Activated CD8-positive, alpha-beta memory T cell treated with anti-CD3 and anti-CD28 coated beads, Interleukin-2, amount 50 U/mL, for 48 hours (primary cell): ENCODE measurements at regions not wholly inside any gene's neighbourhood (a gene's known extent, or its start where the extent isn't known, plus 50 kb on each side); places are given as distances from the start of the nearest gene placed in this dataset.
"Not testable (repeated sequence)": the region's sequence is repeated elsewhere in the genome, so short reads cannot be mapped to it uniquely, and the experiment has no call there.

Source experiments
- DNase-seq: peaks from one replicate; pipeline ENCODE4 v3.0.0-alpha.2; 2020

DNA sequence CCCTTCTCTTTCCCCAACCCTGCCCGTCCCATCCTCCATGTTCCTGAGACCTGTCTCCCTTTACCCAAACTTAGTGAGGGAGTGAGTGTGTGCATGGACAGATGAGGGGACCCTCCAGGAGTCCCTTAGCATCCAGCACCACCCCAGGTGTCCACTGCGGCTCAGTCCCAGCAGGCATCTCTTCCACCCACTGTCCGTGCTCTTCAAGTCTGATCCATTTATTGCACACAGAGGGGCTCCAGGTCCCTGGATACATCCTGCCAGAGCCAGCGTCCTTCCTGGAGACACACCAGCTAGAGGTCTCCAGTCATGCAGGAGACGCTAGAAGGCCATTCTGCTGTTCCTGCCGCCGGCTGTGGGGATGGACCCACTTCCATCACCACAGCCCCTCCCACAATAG is 239.2 kb downstream of the ADGRD1 start:
- DNase-seq = no peak

GRCh38 chr12:131194166-131194565 is 240.5 kb downstream of the ADGRD1 start:
- DNase-seq = no peak

- no peak for DNase-seq
Observed at GRCh38 chr12:131195796-131196195, 242.1 kb downstream of the ADGRD1 start.

GRCh38 chr12:131196220-131196619 is 242.5 kb downstream of the ADGRD1 start:
- no peak for DNase-seq

- no peak for DNase-seq
Observed at GRCh38 chr12:131197490-131197889, 243.8 kb downstream of the ADGRD1 start.

- DNase-seq = no peak
Observed at GRCh38 chr12:131199221-131199620, 245.5 kb downstream of the ADGRD1 start.

- not testable (repeated sequence) for DNase-seq
Observed at GRCh38 chr12:131201912-131202311, 248.2 kb downstream of the ADGRD1 start.

DNA sequence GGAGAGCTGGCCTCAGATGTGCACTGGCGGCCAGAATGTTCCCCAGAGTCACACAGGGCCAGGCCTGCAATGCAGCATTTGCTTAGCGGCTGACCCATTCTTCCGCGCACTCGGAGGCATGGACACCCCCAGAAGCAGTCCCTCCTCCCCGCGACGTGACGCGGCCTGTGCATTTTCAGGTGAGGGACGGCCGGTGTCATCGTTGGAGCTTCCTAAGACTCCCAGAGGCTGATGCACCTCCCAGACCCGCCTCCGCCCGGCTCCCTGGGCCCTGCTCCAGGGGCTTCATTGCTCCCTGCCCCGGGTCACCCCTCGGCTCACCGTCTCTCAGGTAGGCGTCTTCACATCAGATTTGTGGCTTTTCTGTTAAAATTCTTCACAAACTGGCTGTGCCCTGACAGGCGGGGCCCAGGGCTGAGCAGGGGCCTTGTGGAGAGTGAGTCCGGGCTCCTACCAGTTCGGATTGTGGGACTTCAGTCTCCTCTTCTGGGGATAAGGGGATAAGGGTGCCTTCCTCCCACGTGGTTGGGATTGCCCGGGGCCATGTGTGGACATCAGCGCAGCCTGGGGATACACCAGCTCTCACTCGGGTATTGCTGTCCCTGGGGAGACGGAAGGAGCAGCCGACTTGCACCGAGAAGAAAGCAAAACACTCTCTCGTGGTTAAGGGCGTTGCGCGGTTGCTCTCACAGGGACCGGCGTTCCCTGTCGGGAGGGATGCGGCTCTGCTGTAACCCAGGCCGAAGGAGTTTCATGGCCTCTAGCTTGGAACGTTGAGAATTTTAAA is 249.1 kb downstream of the ADGRD1 start:
- DNase-seq = no peak

GRCh38 chr12:131203666-131204415 is 250.1 kb downstream of the ADGRD1 start:
- no peak for DNase-seq

DNA sequence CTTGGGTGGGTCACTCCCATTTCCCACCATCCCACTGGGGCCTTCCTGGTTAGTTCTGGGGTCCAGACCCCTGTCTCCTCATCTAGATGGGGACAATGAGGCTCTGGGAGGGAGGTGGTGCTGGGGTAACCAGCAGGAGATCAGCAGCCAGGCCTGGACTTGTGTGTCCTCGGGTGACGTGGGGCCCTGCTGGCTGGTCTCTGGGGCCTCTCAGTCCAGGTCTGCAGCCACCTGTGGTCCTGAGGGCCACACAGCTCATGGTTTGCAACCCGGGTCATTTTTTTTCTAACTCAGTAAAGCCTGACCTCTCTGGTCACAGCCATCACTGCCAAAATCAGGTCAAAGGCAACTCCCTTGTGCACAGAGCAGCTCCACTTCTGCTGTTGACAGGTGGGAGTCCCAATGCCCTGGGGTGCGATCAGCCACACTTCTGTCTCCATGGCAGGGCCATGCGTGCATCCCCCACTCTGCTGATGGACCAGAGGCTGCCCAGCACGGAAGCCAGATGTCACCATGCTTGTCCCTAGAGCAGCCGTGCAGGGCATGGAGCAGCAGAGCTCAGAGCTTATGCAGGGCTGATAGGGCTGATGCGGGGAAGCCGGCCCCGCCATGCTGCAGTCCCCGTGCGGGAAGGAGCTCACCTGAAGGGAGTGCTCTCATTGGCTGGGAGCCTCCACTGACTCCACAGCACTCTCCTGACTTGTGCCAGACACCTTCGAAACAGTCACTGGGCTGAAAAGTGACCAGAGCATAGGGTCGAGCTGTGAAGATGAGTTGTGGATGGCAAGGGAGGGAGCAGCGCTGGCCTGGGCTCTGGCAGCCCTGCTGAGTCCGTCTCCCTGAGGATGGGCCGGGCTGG is 250.9 kb downstream of the ADGRD1 start:
- DNase-seq = no peak

DNA sequence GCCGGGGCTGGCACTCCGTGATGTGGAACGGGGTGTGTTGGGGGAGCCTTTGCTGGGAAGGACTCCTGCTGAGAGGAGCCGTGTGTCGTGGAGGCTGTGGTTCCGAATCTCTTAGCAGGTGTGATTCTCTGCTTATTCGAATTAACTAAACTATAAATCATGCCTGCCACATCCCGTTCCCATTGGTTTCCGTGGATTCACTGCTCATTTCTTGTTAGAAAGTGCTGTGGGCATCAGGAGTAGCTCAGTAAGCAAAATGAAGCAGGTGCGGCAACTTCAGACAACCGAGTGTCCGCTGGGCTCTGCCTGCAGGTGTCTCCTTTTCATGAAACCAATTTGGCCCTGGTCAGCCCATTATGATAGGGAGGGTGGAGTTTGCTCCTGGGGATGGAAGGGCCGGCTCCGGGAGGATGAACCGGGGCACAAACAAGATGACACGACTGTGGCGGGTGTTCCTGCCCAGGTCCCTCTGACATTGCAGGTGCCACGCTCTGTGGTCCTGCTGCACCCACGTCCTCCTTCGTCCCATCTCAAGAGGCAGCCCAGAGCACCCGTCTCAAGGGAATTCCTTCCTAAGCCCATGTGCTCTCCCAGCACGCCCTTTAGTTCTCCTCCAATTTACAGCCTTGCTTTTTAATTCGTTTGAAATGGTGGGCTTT is 251.7 kb downstream of the ADGRD1 start:
- not testable (repeated sequence) for DNase-seq

DNA sequence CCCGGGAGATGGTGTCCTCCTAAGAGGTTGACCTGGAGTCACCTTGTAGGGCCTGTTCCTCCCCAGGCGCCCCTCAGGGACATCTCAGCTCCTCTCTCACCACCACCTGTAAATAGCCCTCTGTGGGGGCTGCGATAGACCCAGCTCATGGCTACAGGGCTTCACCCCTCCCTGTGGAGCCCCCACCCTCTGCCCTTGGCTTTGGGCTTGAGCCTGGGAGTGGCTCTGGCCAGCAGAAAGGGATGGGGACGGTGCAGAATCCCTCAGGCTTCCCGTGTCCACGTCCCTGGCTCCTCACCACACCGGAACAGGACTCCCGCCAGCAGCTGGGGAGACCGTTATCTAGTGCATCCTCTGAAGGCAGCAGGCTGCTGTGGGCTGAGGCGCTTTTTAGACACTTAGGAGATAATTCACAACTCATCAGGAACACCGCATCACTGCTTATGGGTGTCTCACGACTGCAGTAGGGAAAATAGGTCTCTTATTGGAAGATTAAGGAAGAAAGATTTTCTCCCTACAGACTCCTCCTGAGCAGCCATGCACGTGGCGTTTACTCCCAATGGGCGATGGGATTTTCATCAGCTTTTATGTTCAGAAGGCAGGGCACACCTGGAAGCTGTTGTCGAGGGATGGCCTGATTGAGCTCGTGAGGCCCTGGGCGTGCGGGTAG is 253.1 kb downstream of the ADGRD1 start:
- not testable (repeated sequence) for DNase-seq

DNA sequence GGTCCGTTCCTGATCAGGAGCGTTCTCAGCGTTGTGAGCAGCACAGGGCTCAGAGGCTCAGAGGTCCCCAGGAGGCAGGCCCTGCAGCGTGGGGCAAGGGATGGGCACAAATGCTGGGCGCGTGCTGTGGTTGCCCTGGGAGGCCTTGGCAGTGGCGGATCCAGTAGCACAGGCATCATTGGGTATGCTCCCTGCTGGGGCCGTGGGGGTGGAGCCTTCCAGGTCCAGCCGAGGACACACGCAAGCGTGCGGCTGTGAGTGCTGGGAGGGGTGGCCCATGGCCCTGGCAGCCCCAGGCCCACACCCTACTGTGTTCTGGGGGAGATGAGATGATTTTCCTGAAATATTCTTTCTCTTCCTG is 253.6 kb downstream of the ADGRD1 start:
- DNase-seq = not testable (repeated sequence)

DNA sequence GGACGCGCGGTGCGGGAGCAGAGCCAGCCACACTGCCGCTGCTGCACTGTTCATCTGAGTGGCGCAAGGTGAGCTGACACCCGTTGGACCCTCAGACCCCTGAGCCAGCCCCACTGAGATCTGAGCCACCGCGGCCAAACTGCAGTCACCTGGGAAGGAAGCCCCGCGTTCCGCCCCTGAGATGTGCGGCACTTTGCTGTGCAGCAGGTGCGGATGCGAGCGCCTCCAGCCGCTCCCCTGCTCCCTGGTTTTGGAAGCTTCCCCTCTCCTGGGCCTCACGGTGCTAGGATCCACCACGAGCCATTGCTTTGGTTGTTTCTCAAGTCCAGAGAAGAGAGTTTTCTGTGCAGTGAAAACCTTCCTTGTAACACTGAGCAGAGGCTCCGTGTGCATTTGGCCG is 254.1 kb downstream of the ADGRD1 start:
- DNase-seq = not testable (repeated sequence)

DNA sequence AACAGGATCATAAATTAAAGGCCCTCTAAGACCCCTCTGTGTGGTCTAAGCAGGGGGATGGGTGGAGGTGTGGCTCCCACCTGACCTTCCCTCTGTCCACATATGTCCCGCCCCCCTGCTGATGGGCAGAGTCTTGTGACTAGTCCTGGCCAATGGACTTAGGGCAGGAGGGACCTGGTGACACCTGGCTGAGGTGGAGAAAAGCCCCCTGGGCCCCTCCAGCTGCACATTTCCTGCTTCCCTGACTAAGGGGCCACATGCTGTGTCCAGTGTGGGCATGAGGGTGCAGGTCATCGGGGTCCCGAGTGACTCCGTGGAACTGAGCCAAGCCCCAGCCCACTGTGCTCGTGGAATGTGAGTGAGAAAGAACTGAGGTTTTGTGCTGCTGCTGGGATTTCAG is 254.7 kb downstream of the ADGRD1 start:
- DNase-seq = no peak

DNA sequence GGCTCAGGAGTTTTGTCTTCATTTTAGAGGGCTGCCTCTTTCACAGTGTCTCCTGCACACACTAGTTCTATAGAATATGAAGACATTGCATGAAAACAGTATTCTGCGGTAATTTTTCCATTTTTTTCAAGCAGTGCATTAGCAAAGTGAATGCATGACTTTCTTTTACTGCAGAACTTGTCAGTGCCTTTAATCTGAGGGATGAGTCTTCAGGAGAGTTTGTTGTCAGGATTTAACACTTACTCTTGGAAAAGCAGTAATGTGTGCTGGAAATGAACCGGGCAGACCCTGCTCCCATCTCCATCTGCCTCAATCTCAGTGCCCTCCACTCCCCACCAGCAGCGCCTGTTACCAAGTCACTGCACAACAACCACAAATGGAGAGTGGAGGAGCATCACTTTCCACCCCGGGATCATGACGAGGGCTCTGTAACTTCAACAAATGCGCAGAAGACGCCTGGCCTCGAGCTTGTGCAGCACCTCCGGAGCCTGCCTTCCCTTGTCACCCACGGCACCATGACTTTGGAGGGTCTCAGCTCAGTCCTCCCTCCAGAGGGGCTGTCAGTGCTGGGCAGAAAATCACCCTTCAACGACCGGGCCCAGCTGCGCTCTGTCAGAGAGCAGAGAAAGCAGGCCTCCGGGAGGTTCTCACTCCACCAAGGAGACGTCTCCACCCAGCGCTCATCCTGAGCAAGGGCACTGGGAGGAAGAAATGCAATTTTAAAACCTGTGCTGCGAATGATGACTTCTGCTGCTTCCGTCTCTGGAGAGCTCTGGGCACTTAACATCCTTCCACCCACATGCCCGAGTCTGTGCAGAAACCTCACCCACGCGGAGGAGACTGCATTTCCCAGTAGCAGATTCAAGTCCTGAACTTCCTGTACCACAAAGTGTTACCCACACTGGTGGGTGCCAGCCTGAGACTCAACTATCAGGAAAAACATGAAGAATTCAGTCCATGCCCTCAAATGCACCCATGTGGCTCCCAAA is 255.7 kb downstream of the ADGRD1 start:
- DNase-seq = no peak

GRCh38 chr12:131210506-131211339 is 257.0 kb downstream of the ADGRD1 start:
- DNase-seq = no peak

- peak; percentile 45 for DNase-seq
Observed at GRCh38 chr12:131211340-131211938, 257.7 kb downstream of the ADGRD1 start.

GRCh38 chr12:131213896-131214442 is 260.3 kb downstream of the ADGRD1 start:
- no peak for DNase-seq
